ENCODE measurements at regions not wholly inside any gene's neighbourhood (a gene's known extent, or its start where the extent isn't known, plus 50 kb on each side); places are given as distances from the start of the nearest gene placed in this dataset.

DNA sequence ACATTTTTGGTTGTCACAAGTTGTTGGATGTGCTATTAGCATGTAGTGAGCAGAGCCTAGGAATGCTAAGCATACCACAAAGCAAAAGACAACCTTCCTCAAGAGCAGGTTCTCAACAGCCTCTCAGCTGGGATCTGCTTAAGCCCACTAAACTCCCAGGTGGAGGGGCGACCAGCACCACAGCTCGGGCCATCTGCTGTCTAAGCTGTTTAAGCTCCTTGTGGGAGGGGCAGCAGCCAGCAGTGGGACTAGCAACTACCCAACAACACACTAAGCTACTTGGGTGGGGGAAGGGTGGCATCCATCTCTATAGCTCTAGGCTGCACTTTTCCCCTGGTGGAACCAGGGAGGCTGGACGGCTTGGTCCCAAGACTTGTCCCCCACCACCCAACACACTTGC, 1052.7 kb upstream of the ARRDC3 start:
- TF ChIP-seq, protein P1, sequence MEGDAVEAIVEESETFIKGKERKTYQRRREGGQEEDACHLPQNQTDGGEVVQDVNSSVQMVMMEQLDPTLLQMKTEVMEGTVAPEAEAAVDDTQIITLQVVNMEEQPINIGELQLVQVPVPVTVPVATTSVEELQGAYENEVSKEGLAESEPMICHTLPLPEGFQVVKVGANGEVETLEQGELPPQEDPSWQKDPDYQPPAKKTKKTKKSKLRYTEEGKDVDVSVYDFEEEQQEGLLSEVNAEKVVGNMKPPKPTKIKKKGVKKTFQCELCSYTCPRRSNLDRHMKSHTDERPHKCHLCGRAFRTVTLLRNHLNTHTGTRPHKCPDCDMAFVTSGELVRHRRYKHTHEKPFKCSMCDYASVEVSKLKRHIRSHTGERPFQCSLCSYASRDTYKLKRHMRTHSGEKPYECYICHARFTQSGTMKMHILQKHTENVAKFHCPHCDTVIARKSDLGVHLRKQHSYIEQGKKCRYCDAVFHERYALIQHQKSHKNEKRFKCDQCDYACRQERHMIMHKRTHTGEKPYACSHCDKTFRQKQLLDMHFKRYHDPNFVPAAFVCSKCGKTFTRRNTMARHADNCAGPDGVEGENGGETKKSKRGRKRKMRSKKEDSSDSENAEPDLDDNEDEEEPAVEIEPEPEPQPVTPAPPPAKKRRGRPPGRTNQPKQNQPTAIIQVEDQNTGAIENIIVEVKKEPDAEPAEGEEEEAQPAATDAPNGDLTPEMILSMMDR (IDR thresholded peaks at IDR 0.05; ENCODE audit: control insufficient read depth, insufficient read depth, low read depth, low read length, missing control alignments): no peak
- no peak for DNase-seq (ENCODE audit: low read depth)
- no peak overlapping the region for H3K4me3 ChIP-seq (ENCODE audit: control insufficient read depth, low read depth, low read length)

- DNase-seq (ENCODE audit: low read depth): no peak
- TF ChIP-seq, protein P1 (IDR thresholded peaks at IDR 0.05; ENCODE audit: control insufficient read depth, insufficient read depth, low read depth, low read length, missing control alignments): no peak
These were observed 1046.5 kb upstream of the ARRDC3 start for GRCh38 chr5:92429646-92430045.

GRCh38 chr5:92428415-92428814, 1045.3 kb upstream of the ARRDC3 start:
- TF ChIP-seq, protein P1 (IDR thresholded peaks at IDR 0.05; ENCODE audit: control insufficient read depth, insufficient read depth, low read depth, low read length, missing control alignments): no peak

More at GRCh38 chr5:92429646-92430045, 1046.5 kb upstream of the ARRDC3 start:
- no peak overlapping the region for H3K4me3 ChIP-seq (ENCODE audit: control insufficient read depth, low read depth, low read length)

GRCh38 chr5:92424785-92425426, 1041.8 kb upstream of the ARRDC3 start:
- H3K4me3 ChIP-seq (ENCODE audit: control insufficient read depth, low read depth, low read length): no peak overlapping the region
- no peak for DNase-seq (ENCODE audit: low read depth)
- TF ChIP-seq, protein P1 (IDR thresholded peaks at IDR 0.05; ENCODE audit: control insufficient read depth, insufficient read depth, low read depth, low read length, missing control alignments): no peak

More at GRCh38 chr5:92428415-92428814, 1045.3 kb upstream of the ARRDC3 start:
- DNase-seq (ENCODE audit: low read depth): no peak
- no peak overlapping the region for H3K4me3 ChIP-seq (ENCODE audit: control insufficient read depth, low read depth, low read length)

GRCh38 chr5:92421942-92422341, 1038.8 kb upstream of the ARRDC3 start:
- no peak overlapping the region for H3K4me3 ChIP-seq (ENCODE audit: control insufficient read depth, low read depth, low read length)
- TF ChIP-seq, protein P1 (IDR thresholded peaks at IDR 0.05; ENCODE audit: control insufficient read depth, insufficient read depth, low read depth, low read length, missing control alignments): no peak
- DNase-seq (ENCODE audit: low read depth): no peak

- no peak overlapping the region for H3K4me3 ChIP-seq (ENCODE audit: control insufficient read depth, low read depth, low read length)
- DNase-seq (ENCODE audit: low read depth): no peak
- TF ChIP-seq, protein P1 (IDR thresholded peaks at IDR 0.05; ENCODE audit: control insufficient read depth, insufficient read depth, low read depth, low read length, missing control alignments): no peak
These were observed 1038.1 kb upstream of the ARRDC3 start for GRCh38 chr5:92421196-92421595.

All from AG09309 (cell line).